A549 (cell line): ENCODE measurements at regions not wholly inside any gene's neighbourhood (a gene's known extent, or its start where the extent isn't known, plus 50 kb on each side); places are given as distances from the start of the nearest gene placed in this dataset.

ENCODE experiments used
- ATAC-seq, 2 experiments: fragments of 200-7000 bp in 1 of 2; fragments of >200 bp in 1 of 2; cut with Nextera tagmentation in 1 of 2; cut with Tn5 transposase in 1 of 2; 3 replicates each; pipeline versions ENCODE4 v1.8.0 to v1.9.1; 2018 to 2020; ENCODE audit warnings: mild to moderate bottlenecking in 1 of 2, moderate library complexity in 1 of 2
- CTCF ChIA-PET: fragments of 300-600 bp; sonication (Branson Sonifier 250); formaldehyde crosslinking; extraction: SDS; loops from one replicate; lab custom pipeline; 2021; ENCODE audit warnings: antibody characterized with exemption, inconsistent platforms; lab: Yijun Ruan, JAX
- POLR2A ChIA-PET: fragments of 350-600 bp; formaldehyde crosslinking; extraction: SDS; loops from one replicate; lab custom pipeline; 2021; ENCODE audit warnings: antibody characterized with exemption, inconsistent platforms; lab: Yijun Ruan, JAX
- DNase-seq, 2 experiments: peaks; one replicate each; pipeline versions ENCODE4 v3.0.0 to v3.0.0-alpha.2; 2011 to 2016; ENCODE audit warnings: low read depth in 1 of 2, low spot score in 1 of 2
- FAIRE-seq: peaks from 2 replicates; lab custom pipeline; 2011; peaks lifted over from hg19 to GRCh38; lab: Jason Lieb, UNC
- H3K27ac ChIP-seq, 2 experiments: fragments of >200 bp; sonication (Bioruptor Twin); formaldehyde crosslinking; 3 replicates each; pipeline ENCODE4 v1.5.1; 2016 to 2017
- H3K4me1 ChIP-seq: fragments of >200 bp; sonication (Bioruptor Twin); formaldehyde crosslinking; 3 replicates; pipeline ENCODE4 v1.6.1; 2016
- H3K4me2 ChIP-seq: fragments of >200 bp; sonication (Bioruptor Twin); formaldehyde crosslinking; 3 replicates; pipeline ENCODE4 v1.6.1; 2016
- H3K4me3 ChIP-seq: fragments of >200 bp; sonication (Bioruptor Twin); formaldehyde crosslinking; 3 replicates; pipeline ENCODE4 v1.5.1; 2016
- H3K9me3 ChIP-seq: fragments of >200 bp; sonication (Bioruptor Twin); formaldehyde crosslinking; 3 replicates; pipeline ENCODE4 v1.6.1; 2016
- CBX2 ChIP-seq: fragments of 200-600 bp; sonication (generic); IDR thresholded peaks from 2 replicates; pipeline ENCODE4 v1.6.1; 2016; ENCODE audit warnings: low read depth, mild to moderate bottlenecking, borderline replicate concordance
- CBX8 ChIP-seq: fragments of 200-600 bp; sonication (generic); IDR thresholded peaks from 2 replicates; pipeline ENCODE4 v1.6.1; 2016
- CEBPB ChIP-seq, 2 experiments: fragments of >200 bp in 1 of 2; sonication (Bioruptor Twin) in 1 of 2; formaldehyde crosslinking in 1 of 2; IDR thresholded peaks; 2 replicates each; pipeline ENCODE4 v1.6.1; 2012 to 2016
- EP300 ChIP-seq, 2 experiments: fragments of >200 bp; sonication (Bioruptor Twin); formaldehyde crosslinking; IDR thresholded peaks; 2 replicates in 1 of 2; 3 replicates in 1 of 2; pipeline ENCODE4 v1.6.1; 2016 to 2017
- FOSB ChIP-seq: fragments of 250-450 bp; sonication (Bioruptor Pico); IDR thresholded peaks from 2 replicates; pipeline ENCODE4 v1.5.0; 2020; ENCODE audit warnings: mild to moderate bottlenecking, moderate library complexity
- FOSL2 ChIP-seq, 2 experiments: fragments of 450-650 bp in 1 of 2; fragments of >200 bp in 1 of 2; sonication (Bioruptor Twin) in 1 of 2; formaldehyde crosslinking; IDR thresholded peaks; 2 replicates each; pipeline versions ENCODE4 v1.5.0 to v1.6.1; 2016 to 2020; ENCODE audit warnings: mild to moderate bottlenecking in 1 of 2, moderate library complexity in 1 of 2
- HDAC2 ChIP-seq: fragments of 200-600 bp; sonication (generic); IDR thresholded peaks from 2 replicates; pipeline ENCODE4 v1.6.1; 2016
- HEYL ChIP-seq: fragments of 250-450 bp; sonication (Bioruptor Pico); IDR thresholded peaks from 2 replicates; pipeline ENCODE4 v1.8.0; 2021; ENCODE audit warnings: mild to moderate bottlenecking, moderate library complexity
- HOXA7 ChIP-seq: fragments of 250-450 bp; sonication (Bioruptor Pico); IDR thresholded peaks from 2 replicates; pipeline ENCODE4 v1.5.0; 2020; ENCODE audit warnings: mild to moderate bottlenecking, moderate library complexity
- HOXB5 ChIP-seq: fragments of 250-450 bp; sonication (Bioruptor Pico); IDR thresholded peaks from 2 replicates; pipeline ENCODE4 v1.5.0; 2020; ENCODE audit warnings: mild to moderate bottlenecking, moderate library complexity
- MAFK ChIP-seq: fragments of 450-650 bp; IDR thresholded peaks from 2 replicates; pipeline ENCODE4 v1.6.1; 2014; ENCODE audit not compliant: partially characterized antibody
- MAZ ChIP-seq: fragments of 150-350 bp; IDR thresholded peaks from 2 replicates; pipeline ENCODE4 v1.6.1; 2014; ENCODE audit warnings: antibody characterized with exemption, low read depth, low read length, borderline replicate concordance
- PHF8 ChIP-seq: fragments of 200-600 bp; sonication (generic); IDR thresholded peaks from 2 replicates; pipeline ENCODE4 v1.6.1; 2016; ENCODE audit warnings: low read depth, mild to moderate bottlenecking, antibody characterized with exemption, moderate library complexity, borderline replicate concordance
- RNF2 ChIP-seq: fragments of 200-600 bp; sonication (generic); IDR thresholded peaks from 2 replicates; pipeline ENCODE4 v1.6.1; 2016; ENCODE audit warnings: low read depth, mild to moderate bottlenecking, antibody characterized with exemption, moderate library complexity, borderline replicate concordance
- SREBF2 ChIP-seq: fragments of 450-650 bp; IDR thresholded peaks from 2 replicates; pipeline ENCODE4 v1.6.1; 2014; ENCODE audit warnings: mild to moderate bottlenecking, moderate library complexity
- TFCP2L1 ChIP-seq: fragments of 250-450 bp; sonication (Bioruptor Pico); IDR thresholded peaks from 2 replicates; pipeline ENCODE4 v1.5.0; 2021; ENCODE audit warnings: mild to moderate bottlenecking
- TP53 ChIP-seq: fragments of 250-450 bp; sonication (Bioruptor Pico); IDR thresholded peaks from 2 replicates; pipeline ENCODE4 v1.5.0; 2021; ENCODE audit warnings: mild to moderate bottlenecking, moderate library complexity
- ZFP36 ChIP-seq: fragments of 450-650 bp; IDR thresholded peaks from 2 replicates; pipeline ENCODE4 v1.6.1; 2014; ENCODE audit warnings: borderline replicate concordance; ENCODE audit not compliant: partially characterized antibody
- ZSCAN20 ChIP-seq: fragments of 250-450 bp; sonication (Bioruptor Pico); IDR thresholded peaks from 2 replicates; pipeline ENCODE4 v1.8.0; 2022; ENCODE audit warnings: mild to moderate bottlenecking, moderate library complexity
- WGBS: methylation state at CpG from one replicate; pipeline ENCODE4 v1.1.6; 2017; ENCODE audit errors: missing lambda C conversion rate; 5-methylcytosine and 5-hydroxymethylcytosine counted together
- TF ChIP-seq, protein P1 (sequence below): IDR thresholded peaks from 2 replicates; pipeline ENCODE4 v1.6.1; 2012; ENCODE audit warnings: low read depth, borderline replicate concordance
- TF ChIP-seq, protein P2 (sequence below): fragments of >200 bp; sonication (Bioruptor Twin); formaldehyde crosslinking; IDR thresholded peaks from 2 replicates; pipeline ENCODE4 v1.6.1; 2016
- TF ChIP-seq, protein P3 (sequence below): fragments of >200 bp; sonication (Bioruptor Twin); formaldehyde crosslinking; IDR thresholded peaks from 3 replicates; pipeline ENCODE4 v1.6.1; 2016
- TF ChIP-seq, protein P4 (sequence below): fragments of 450-650 bp; IDR thresholded peaks from 2 replicates; pipeline ENCODE4 v1.6.1; 2014; ENCODE audit warnings: antibody characterized with exemption

DNA sequence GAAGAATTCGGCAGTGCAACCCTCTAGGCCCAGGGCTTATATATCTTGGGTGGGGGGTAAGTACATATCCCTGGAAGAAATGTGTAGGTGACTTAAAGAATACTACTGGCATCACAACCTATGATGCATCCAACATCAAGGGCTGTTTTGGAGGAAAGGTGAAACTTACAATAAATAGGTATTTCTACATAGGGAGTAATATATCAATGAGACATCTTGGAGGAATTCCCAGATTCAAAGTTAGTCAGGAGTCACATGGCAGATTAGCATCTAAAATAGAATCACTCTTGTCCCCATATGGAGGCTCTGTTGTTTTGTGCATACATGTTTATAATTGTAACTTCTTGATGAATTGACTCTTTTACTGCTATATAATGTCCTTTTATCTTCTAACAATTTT lies 375.5 kb downstream of the PAX1 start:
- no peak overlapping the region for H3K4me2 ChIP-seq
- TF ChIP-seq PHF8 (no peak), CEBPB (IDR thresholded peaks at IDR 0.05) (no peak)
- 0 out of 3 replicates have a peak, but pooled peaks cover 3% of the 10 kb centered on the region for H3K9me3 ChIP-seq
- FAIRE-seq = no peak
- DNase-seq = no peak
- H3K27ac ChIP-seq = no peak overlapping the region
- WGBS = 0% methylated on average over 1 of the region's 1 CpG
- no peak overlapping the region for H3K4me3 ChIP-seq
- H3K4me1 ChIP-seq = no peaks in the 10 kb centered on the region
- ChIA-PET POLR2A (no interaction called here), CTCF (no interaction called here)
- no peak for ATAC-seq

DNA sequence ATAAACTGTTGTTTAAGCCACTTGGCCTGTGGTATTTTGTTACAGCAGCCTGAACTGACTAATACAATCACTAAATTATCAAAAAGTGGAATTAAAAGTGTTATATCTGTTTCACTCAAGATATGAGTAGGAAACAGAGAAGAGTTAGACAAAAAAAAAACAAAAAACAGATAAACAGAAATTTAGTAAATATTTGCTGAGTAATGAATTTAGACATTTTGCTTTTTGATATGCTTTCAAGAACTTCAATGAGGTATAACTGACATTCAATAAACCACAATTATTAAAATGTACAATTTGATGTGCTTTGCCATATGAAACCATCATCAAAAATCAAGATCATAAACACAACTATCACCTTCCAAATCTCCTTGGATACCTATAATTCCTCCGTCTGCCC lies 369.2 kb downstream of the PAX1 start:
- Histone ChIP-seq H3K27ac (no peak overlapping the region), H3K4me1 (no peaks in the 10 kb centered on the region), H3K4me2 (no peak overlapping the region), H3K4me3 (no peak overlapping the region), H3K9me3 (no peaks in the 10 kb centered on the region)
- 12% methylated on average over 1 of the region's 1 CpG for WGBS
- FAIRE-seq (no peak), ATAC-seq (no peak), DNase-seq (no peak)
- CTCF ChIA-PET = no interaction called here
- TF ChIP-seq HDAC2 (no peak), CBX8 (no peak), MAFK (peak; percentile 94)
- POLR2A ChIA-PET = no interaction called here

DNA sequence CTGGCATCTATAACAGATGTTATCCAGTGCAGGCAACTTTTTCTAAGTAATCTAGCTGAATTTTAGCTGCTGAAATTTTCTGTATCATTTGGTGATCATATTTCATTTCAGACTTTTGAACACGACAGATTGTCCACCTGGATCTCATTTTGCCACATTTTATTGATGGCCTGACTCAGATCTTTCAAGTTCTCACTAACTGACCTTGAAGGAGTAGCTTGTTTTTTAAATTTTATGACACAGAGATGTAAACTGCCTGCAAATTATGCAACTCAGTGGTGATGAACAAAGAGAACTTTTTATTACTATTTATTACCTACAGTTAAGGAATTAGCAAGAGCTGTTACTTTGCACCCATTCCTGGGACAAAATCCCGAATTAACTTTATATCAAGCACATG lies 366.4 kb downstream of the PAX1 start:
- Histone ChIP-seq H3K4me3 (no peak overlapping the region), H3K9me3 (no peaks in the 10 kb centered on the region), H3K27ac (no peak overlapping the region), H3K4me1 (no peaks in the 10 kb centered on the region), H3K4me2 (no peak overlapping the region)
- ChIA-PET POLR2A (no interaction called here), CTCF (no interaction called here)
- ATAC-seq (no peak), FAIRE-seq (no peak), DNase-seq (no peak)
- TF ChIP-seq, protein P1, sequence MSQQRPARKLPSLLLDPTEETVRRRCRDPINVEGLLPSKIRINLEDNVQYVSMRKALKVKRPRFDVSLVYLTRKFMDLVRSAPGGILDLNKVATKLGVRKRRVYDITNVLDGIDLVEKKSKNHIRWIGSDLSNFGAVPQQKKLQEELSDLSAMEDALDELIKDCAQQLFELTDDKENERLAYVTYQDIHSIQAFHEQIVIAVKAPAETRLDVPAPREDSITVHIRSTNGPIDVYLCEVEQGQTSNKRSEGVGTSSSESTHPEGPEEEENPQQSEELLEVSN = no peak
- TF ChIP-seq FOSB (no peak), EP300 (IDR thresholded peaks at IDR 0.05) (no peak), HOXA7 (CRISPR knock-in tag) (no peak), ZSCAN20 (no peak), RNF2 (no peak), MAZ (no peak), HOXB5 (CRISPR knock-in tag) (no peak)
- TF ChIP-seq, protein P2, sequence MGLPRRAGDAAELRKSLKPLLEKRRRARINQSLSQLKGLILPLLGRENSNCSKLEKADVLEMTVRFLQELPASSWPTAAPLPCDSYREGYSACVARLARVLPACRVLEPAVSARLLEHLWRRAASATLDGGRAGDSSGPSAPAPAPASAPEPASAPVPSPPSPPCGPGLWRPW = no peak
- WGBS = 2% methylated on average over 2 of the region's 2 CpGs

DNA sequence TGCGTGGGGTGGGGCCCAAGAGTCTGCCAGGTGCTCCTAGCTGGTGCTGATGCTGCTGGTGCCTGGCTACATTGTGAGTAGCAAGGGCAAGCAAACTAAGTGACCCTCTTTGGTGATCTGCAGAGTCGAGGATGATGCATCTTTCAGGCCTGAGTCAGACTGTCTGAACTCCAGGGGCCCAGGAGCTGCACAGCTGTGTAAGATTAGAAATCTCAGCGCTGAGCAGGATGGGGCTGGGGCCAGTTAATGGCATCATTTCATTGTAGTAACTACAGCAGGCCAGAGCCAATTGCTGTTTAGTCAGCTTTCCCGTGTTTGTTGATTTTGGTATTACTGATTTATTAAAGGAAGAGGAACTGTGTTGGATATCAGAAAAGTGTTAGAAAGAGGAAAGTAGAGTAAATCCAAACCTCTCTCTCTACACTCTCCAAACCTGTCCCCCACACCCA lies 365.2 kb downstream of the PAX1 start:
- no peak for FAIRE-seq
- no peaks in the 10 kb centered on the region for H3K9me3 ChIP-seq
- no peak overlapping the region for H3K4me3 ChIP-seq
- no peaks in the 10 kb centered on the region for H3K4me1 ChIP-seq
- TF ChIP-seq HDAC2 (no peak), TP53 (CRISPR knock-in tag) (no peak), TFCP2L1 (no peak), MAFK (no peak), SREBF2 (no peak)
- 8% methylated on average over 4 of the region's 4 CpGs for WGBS
- no peak overlapping the region for H3K27ac ChIP-seq
- no peak for DNase-seq
- no peak overlapping the region for H3K4me2 ChIP-seq
- CTCF ChIA-PET = interaction anchor here (0.7 kb wide), 1 partner anchor 46 kb away, joined by 4 read pairs; no protein-coding TSS in a partner anchor
- no peak for ATAC-seq
- POLR2A ChIA-PET = no interaction called here

DNA sequence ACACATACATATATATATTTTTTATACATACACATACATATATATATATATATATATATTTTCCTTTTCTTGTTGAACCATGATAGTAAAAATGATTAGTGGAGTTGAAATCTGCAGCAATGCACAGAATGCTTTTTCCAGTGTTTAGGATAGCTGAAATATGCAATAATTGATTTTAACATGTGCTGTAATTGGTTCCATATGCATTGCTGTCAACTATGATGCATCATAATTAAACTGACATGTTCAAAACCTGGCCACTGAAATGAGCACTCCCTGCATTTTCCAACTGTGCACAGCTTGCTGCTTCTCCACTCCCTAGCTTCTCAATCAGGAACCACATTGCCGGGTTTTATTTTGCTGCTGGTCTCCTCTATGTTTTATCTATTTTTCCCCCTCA lies 358.3 kb downstream of the PAX1 start:
- WGBS = 3% methylated on average over 1 of the region's 1 CpG
- TF ChIP-seq HEYL (CRISPR knock-in tag) (no peak), ZFP36 (no peak), FOSL2 (IDR thresholded peaks at IDR 0.05) (no peak), FOSL2 (CRISPR knock-in tag; IDR thresholded peaks at IDR 0.05) (no peak), CBX2 (no peak)
- TF ChIP-seq, protein P3, sequence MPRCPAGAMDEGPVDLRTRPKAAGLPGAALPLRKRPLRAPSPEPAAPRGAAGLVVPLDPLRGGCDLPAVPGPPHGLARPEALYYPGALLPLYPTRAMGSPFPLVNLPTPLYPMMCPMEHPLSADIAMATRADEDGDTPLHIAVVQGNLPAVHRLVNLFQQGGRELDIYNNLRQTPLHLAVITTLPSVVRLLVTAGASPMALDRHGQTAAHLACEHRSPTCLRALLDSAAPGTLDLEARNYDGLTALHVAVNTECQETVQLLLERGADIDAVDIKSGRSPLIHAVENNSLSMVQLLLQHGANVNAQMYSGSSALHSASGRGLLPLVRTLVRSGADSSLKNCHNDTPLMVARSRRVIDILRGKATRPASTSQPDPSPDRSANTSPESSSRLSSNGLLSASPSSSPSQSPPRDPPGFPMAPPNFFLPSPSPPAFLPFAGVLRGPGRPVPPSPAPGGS = no peak
- TF ChIP-seq, protein P4, sequence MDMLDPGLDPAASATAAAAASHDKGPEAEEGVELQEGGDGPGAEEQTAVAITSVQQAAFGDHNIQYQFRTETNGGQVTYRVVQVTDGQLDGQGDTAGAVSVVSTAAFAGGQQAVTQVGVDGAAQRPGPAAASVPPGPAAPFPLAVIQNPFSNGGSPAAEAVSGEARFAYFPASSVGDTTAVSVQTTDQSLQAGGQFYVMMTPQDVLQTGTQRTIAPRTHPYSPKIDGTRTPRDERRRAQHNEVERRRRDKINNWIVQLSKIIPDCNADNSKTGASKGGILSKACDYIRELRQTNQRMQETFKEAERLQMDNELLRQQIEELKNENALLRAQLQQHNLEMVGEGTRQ = no peak
- no peak for DNase-seq
- ChIA-PET CTCF (no interaction called here), POLR2A (no interaction called here)
- no peak overlapping the region for H3K4me2 ChIP-seq
- FAIRE-seq = no peak
- no peaks in the 10 kb centered on the region for H3K4me1 ChIP-seq
- no peaks in the 10 kb centered on the region; the same call in 2 of the 3 replicates for H3K9me3 ChIP-seq
- no peak overlapping the region for H3K4me3 ChIP-seq
- no peak for ATAC-seq
- H3K27ac ChIP-seq = no peak overlapping the region
